NT2/D1 (cell line): ENCODE measurements at regions not wholly inside any gene's neighbourhood (a gene's known extent, or its start where the extent isn't known, plus 50 kb on each side); places are given as distances from the start of the nearest gene placed in this dataset.

Experiments used
- DNase-seq: peaks from one replicate; pipeline ENCODE4 v3.0.0-alpha.2; 2011; ENCODE audit warnings: low read depth, low spot score
- H3K27me3 ChIP-seq: 2 replicates; pipeline ENCODE4 v1.6.0; 2011; ENCODE audit warnings: mild to moderate bottlenecking; ENCODE audit not compliant: insufficient read length, insufficient read depth
- H3K36me3 ChIP-seq: 2 replicates; pipeline ENCODE4 v1.6.1; 2011; ENCODE audit warnings: mild to moderate bottlenecking, low read length, mixed read lengths; ENCODE audit not compliant: insufficient read depth, insufficient read length
- H3K4me1 ChIP-seq: 2 replicates; pipeline ENCODE4 v1.5.1; 2011; ENCODE audit not compliant: insufficient read depth, insufficient read length
- H3K4me3 ChIP-seq: 2 replicates; pipeline ENCODE4 v1.5.1; 2011; ENCODE audit warnings: low read depth; ENCODE audit not compliant: insufficient read length
- H3K9ac ChIP-seq: 2 replicates; pipeline ENCODE4 v1.6.0; 2011; ENCODE audit warnings: low read depth; ENCODE audit not compliant: insufficient read length
- H3K9me3 ChIP-seq: 2 replicates; pipeline ENCODE4 v1.5.1; 2011; ENCODE audit warnings: mild to moderate bottlenecking, low read length; ENCODE audit not compliant: insufficient read depth
- SUZ12 ChIP-seq: IDR thresholded peaks from 2 replicates; pipeline ENCODE4 v1.6.1; 2011; ENCODE audit not compliant: insufficient read length, insufficient read depth; ENCODE audit errors: extremely low read depth
- YY1 ChIP-seq: IDR thresholded peaks from 2 replicates; pipeline ENCODE4 v1.6.1; 2011; ENCODE audit not compliant: insufficient read length, insufficient read depth
- ZNF274 ChIP-seq: IDR thresholded peaks from 2 replicates; pipeline ENCODE4 v1.6.1; 2011; ENCODE audit warnings: mild to moderate bottlenecking, low read depth, low read length

- Histone ChIP-seq H3K36me3 (no peaks in the 10 kb centered on the region), H3K9ac (no peak overlapping the region), H3K4me1 (peaks cover 8% of the 10 kb centered on the region), H3K9me3 (no peaks in the 10 kb centered on the region), H3K27me3 (peaks cover 98% of the 10 kb centered on the region), H3K4me3 (no peak overlapping the region)
- TF ChIP-seq SUZ12 (no peak), YY1 (no peak), ZNF274 (no peak)
- DNase-seq: no peak
Measured at GRCh38 chr20:61052776-61053442, 199.2 kb upstream of the CDH4 start.

- Histone ChIP-seq H3K4me1 (peaks cover 8% of the 10 kb centered on the region), H3K9ac (no peak overlapping the region), H3K36me3 (no peaks in the 10 kb centered on the region), H3K27me3 (peaks cover 98% of the 10 kb centered on the region), H3K9me3 (no peaks in the 10 kb centered on the region), H3K4me3 (no peak overlapping the region)
- no peak for DNase-seq
- TF ChIP-seq YY1 (no peak), SUZ12 (no peak), ZNF274 (no peak)
Measured at GRCh38 chr20:61053487-61053886, 198.6 kb upstream of the CDH4 start.

- DNase-seq: no peak
- H3K4me3 ChIP-seq: no peak overlapping the region
- no peak for TF ChIP-seq YY1
- no peak for TF ChIP-seq ZNF274
- no peak for TF ChIP-seq SUZ12
- H3K4me1 ChIP-seq: peaks cover 8% of the 10 kb centered on the region
- peaks cover 98% of the 10 kb centered on the region for H3K27me3 ChIP-seq
- H3K9ac ChIP-seq: no peak overlapping the region
- H3K36me3 ChIP-seq: no peaks in the 10 kb centered on the region
- H3K9me3 ChIP-seq: no peaks in the 10 kb centered on the region
Measured at GRCh38 chr20:61053889-61054288, 198.2 kb upstream of the CDH4 start.

GRCh38 chr20:61054411-61054810 is 197.7 kb upstream of the CDH4 start:
- no peak for TF ChIP-seq SUZ12
- no peak for TF ChIP-seq ZNF274
- no peak for TF ChIP-seq YY1
- no peak overlapping the region for H3K9ac ChIP-seq
- no peaks in the 10 kb centered on the region for H3K36me3 ChIP-seq
- H3K4me1 ChIP-seq: peaks cover 8% of the 10 kb centered on the region
- peaks cover 99% of the 10 kb centered on the region for H3K27me3 ChIP-seq
- no peak for DNase-seq
- H3K9me3 ChIP-seq: no peaks in the 10 kb centered on the region
- no peak overlapping the region for H3K4me3 ChIP-seq

- no peak for DNase-seq
- peaks cover 8% of the 10 kb centered on the region for H3K4me1 ChIP-seq
- H3K9me3 ChIP-seq: no peaks in the 10 kb centered on the region
- no peaks in the 10 kb centered on the region for H3K36me3 ChIP-seq
- H3K9ac ChIP-seq: no peak overlapping the region
- no peak overlapping the region for H3K4me3 ChIP-seq
- no peak for TF ChIP-seq SUZ12
- no peak for TF ChIP-seq ZNF274
- no peak for TF ChIP-seq YY1
- H3K27me3 ChIP-seq: peaks cover 98% of the 10 kb centered on the region
Measured at GRCh38 chr20:61055180-61056010, 196.7 kb upstream of the CDH4 start.

GRCh38 chr20:61056116-61056515 is 195.9 kb upstream of the CDH4 start:
- peaks cover 8% of the 10 kb centered on the region for H3K4me1 ChIP-seq
- no peak for TF ChIP-seq YY1
- no peak for TF ChIP-seq SUZ12
- no peak for TF ChIP-seq ZNF274
- H3K9me3 ChIP-seq: no peaks in the 10 kb centered on the region
- no peaks in the 10 kb centered on the region for H3K36me3 ChIP-seq
- H3K4me3 ChIP-seq: no peak overlapping the region
- H3K27me3 ChIP-seq: peaks cover 98% of the 10 kb centered on the region
- DNase-seq: no peak
- H3K9ac ChIP-seq: no peak overlapping the region

- TF ChIP-seq ZNF274 (no peak), SUZ12 (no peak), YY1 (no peak)
- Histone ChIP-seq H3K9ac (no peak overlapping the region), H3K36me3 (no peaks in the 10 kb centered on the region), H3K9me3 (no peaks in the 10 kb centered on the region), H3K27me3 (peaks cover 99% of the 10 kb centered on the region), H3K4me3 (no peak overlapping the region), H3K4me1 (peaks cover 8% of the 10 kb centered on the region)
- DNase-seq: no peak
Measured at GRCh38 chr20:61056627-61057442, 195.2 kb upstream of the CDH4 start.
